A673 (cell line): ENCODE measurements at regions not wholly inside any gene's neighbourhood (a gene's known extent, or its start where the extent isn't known, plus 50 kb on each side); places are given as distances from the start of the nearest gene placed in this dataset.

Experiments
- BruUV-seq: library from RNA; stranded (reverse); fragments of 400-500 nt; replicated peaks from 2 replicates; lab custom pipeline; 2021; lab: Mats Ljungman, UMichigan
- CTCF ChIA-PET: fragments of 300-600 bp; sonication (Branson Sonifier 250); formaldehyde crosslinking; loops from one replicate; lab custom pipeline; 2022; ENCODE audit warnings: antibody characterized with exemption; lab: Charles Lee
- POLR2A ChIA-PET: fragments of 300-600 bp; sonication (Branson Sonifier 250); formaldehyde crosslinking; loops from one replicate; lab custom pipeline; 2022; ENCODE audit warnings: antibody characterized with exemption; ENCODE audit not compliant: low non-redundant PET; lab: Charles Lee
- DNase-seq: peaks from one replicate; pipeline ENCODE4 v3.0.0-alpha.2; 2015; ENCODE audit warnings: low spot score
- H3K27ac ChIP-seq: fragments of 200-600 bp; sonication (generic); 2 replicates; pipeline ENCODE4 v1.5.1; 2016; ENCODE audit warnings: mixed run types, low read depth, mild to moderate bottlenecking, mixed read lengths, antibody characterized with exemption, low read length; ENCODE audit not compliant: poor library complexity, severe bottlenecking
- H3K27me3 ChIP-seq: fragments of 200-600 bp; sonication (generic); replicated peaks from 2 replicates; pipeline ENCODE4 v1.6.1; 2017; ENCODE audit warnings: mixed run types, low read depth, mild to moderate bottlenecking, mixed read lengths, antibody characterized with exemption, low read length; ENCODE audit not compliant: insufficient read depth, poor library complexity
- H3K36me3 ChIP-seq: fragments of 200-600 bp; sonication (generic); 2 replicates; pipeline ENCODE4 v1.6.1; 2016; ENCODE audit warnings: mixed run types, mild to moderate bottlenecking, mixed read lengths, antibody characterized with exemption, low read length; ENCODE audit not compliant: insufficient read depth, poor library complexity, severe bottlenecking
- H3K4me1 ChIP-seq: fragments of 200-600 bp; sonication (generic); 2 replicates; pipeline ENCODE4 v1.6.1; 2017; ENCODE audit warnings: mixed run types, mild to moderate bottlenecking, mixed read lengths, antibody characterized with exemption, low read length; ENCODE audit not compliant: insufficient read depth, poor library complexity, severe bottlenecking
- H3K4me3 ChIP-seq: fragments of 200-600 bp; sonication (generic); 2 replicates; pipeline ENCODE4 v1.5.1; 2016; ENCODE audit warnings: low read depth, mixed run types, mild to moderate bottlenecking, mixed read lengths, low read length; ENCODE audit not compliant: poor library complexity, severe bottlenecking
- H3K9me3 ChIP-seq: fragments of 200-600 bp; sonication (generic); 2 replicates; pipeline ENCODE4 v1.6.1; 2016; ENCODE audit warnings: mixed run types, low read depth, mild to moderate bottlenecking, mixed read lengths, antibody characterized with exemption, low read length; ENCODE audit not compliant: poor library complexity, severe bottlenecking
- CTCF ChIP-seq: fragments of 300-800, 200-600 bp; sonication (generic); conservative IDR thresholded peaks from 2 replicates; pipeline ENCODE4 v1.5.1; 2017; ENCODE audit warnings: low read depth, mild to moderate bottlenecking, antibody characterized with exemption, low read length, moderate library complexity, mixed read lengths
- EZH2 ChIP-seq: fragments of 200-600 bp; sonication (generic); IDR thresholded peaks from 2 replicates; pipeline ENCODE4 v1.6.1; 2017; ENCODE audit warnings: borderline replicate concordance, low read depth, mild to moderate bottlenecking, mixed read lengths, antibody characterized with exemption, low read length; ENCODE audit not compliant: poor library complexity, severe bottlenecking
- intact Hi-C: fragments of 100-400 bp; cut with micrococcal nuclease; formaldehyde crosslinking; loops from one replicate; pipeline ENCODE4 v1.10.0; 2022; ENCODE audit not compliant: unreplicated experiment

GRCh38 chr15:79595306-79595705 lies 163.2 kb downstream of the MINAR1 start:
- CTCF ChIA-PET = interaction anchor here (0.6 to 1.7 kb wide), 12 partner anchors 11 to 808 kb away, joined by 3 to 54 read pairs (median 6); no protein-coding TSS in a partner anchor
- Histone ChIP-seq H3K4me1 (no peaks in the 10 kb centered on the region), H3K27me3 (peaks cover 15% of the 10 kb centered on the region), H3K27ac (no peak overlapping the region), H3K4me3 (no peak overlapping the region), H3K9me3 (no peaks in the 10 kb centered on the region), H3K36me3 (no peaks in the 10 kb centered on the region)
- intact Hi-C loops = loop anchor here (5.0 kb wide), 1 partner anchor 252 kb away; no protein-coding TSS in a partner anchor
- POLR2A ChIA-PET = no interaction called here
- TF ChIP-seq CTCF = no peak
- no peak for TF ChIP-seq EZH2
- no TSS peak for BruUV-seq
- DNase-seq = no peak

- peak; percentile 94 for DNase-seq
- no peak overlapping the region for H3K4me3 ChIP-seq
- BruUV-seq = no TSS peak
- H3K4me1 ChIP-seq = no peaks in the 10 kb centered on the region
- H3K36me3 ChIP-seq = no peaks in the 10 kb centered on the region
- no peaks in the 10 kb centered on the region for H3K9me3 ChIP-seq
- CTCF ChIA-PET = interaction anchor here (0.5 to 1.7 kb wide), 16 partner anchors 12 to 1126 kb away, joined by 3 to 54 read pairs (median 5); no protein-coding TSS in a partner anchor
- no peak overlapping the region for H3K27ac ChIP-seq
- POLR2A ChIA-PET = no interaction called here
- peaks cover 9% of the 10 kb centered on the region for H3K27me3 ChIP-seq
- intact Hi-C loops = loop anchor here (1.0 to 5.0 kb wide), 3 partner anchors 215 to 255 kb away; no protein-coding TSS in a partner anchor
- TF ChIP-seq EZH2 (no peak), CTCF (peak; percentile 99)
Measured at GRCh38 chr15:79595995-79596622, 164.0 kb downstream of the MINAR1 start.

GRCh38 chr15:79598639-79599038 lies 166.5 kb downstream of the MINAR1 start:
- peaks cover 11% of the 10 kb centered on the region for H3K27me3 ChIP-seq
- TF ChIP-seq CTCF (no peak), EZH2 (no peak)
- H3K4me1 ChIP-seq = no peaks in the 10 kb centered on the region
- H3K27ac ChIP-seq = no peak overlapping the region
- no peaks in the 10 kb centered on the region for H3K9me3 ChIP-seq
- no TSS peak for BruUV-seq
- no peak overlapping the region for H3K4me3 ChIP-seq
- no peak for DNase-seq
- ChIA-PET CTCF (no interaction called here), POLR2A (no interaction called here)
- no peaks in the 10 kb centered on the region for H3K36me3 ChIP-seq
- intact Hi-C loops = loop anchor here (5.0 kb wide), 1 partner anchor 249 kb away; no protein-coding TSS in a partner anchor
